ENCODE measurements at regions not wholly inside any gene's neighbourhood (a gene's known extent, or its start where the extent isn't known, plus 50 kb on each side); places are given as distances from the start of the nearest gene placed in this dataset.

- ChIA-PET POLR2A (no interaction called here), CTCF (no interaction called here)
- no peaks in the 10 kb centered on the region for H3K27me3 ChIP-seq (ENCODE audit: control insufficient read depth, insufficient read depth, low read length)
- no peak overlapping the region for H3K4me3 ChIP-seq (ENCODE audit: low read depth, low read length)
- DNase-seq (ENCODE audit: low read depth): no peak
- H3K36me3 ChIP-seq (ENCODE audit: control insufficient read depth, insufficient read depth, low read length): no peaks in the 10 kb centered on the region
- no peak for TF ChIP-seq CTCF (IDR thresholded peaks at IDR 0.05; ENCODE audit: insufficient read depth, low read depth, low read length)
Observed at GRCh38 chr6:66396549-66396948, 689.5 kb upstream of the EYS start.

- ChIA-PET CTCF (no interaction called here), POLR2A (no interaction called here)
- no peak for TF ChIP-seq CTCF (IDR thresholded peaks at IDR 0.05; ENCODE audit: insufficient read depth, low read depth, low read length)
- DNase-seq (ENCODE audit: low read depth): no peak
- Histone ChIP-seq H3K36me3 (ENCODE audit: control insufficient read depth, insufficient read depth, low read length) (no peaks in the 10 kb centered on the region), H3K4me3 (ENCODE audit: low read depth, low read length) (no peak overlapping the region), H3K27me3 (ENCODE audit: control insufficient read depth, insufficient read depth, low read length) (no peaks in the 10 kb centered on the region)
Observed at GRCh38 chr6:66396145-66396544, 689.1 kb upstream of the EYS start.

GRCh38 chr6:66390393-66390792, 683.4 kb upstream of the EYS start:
- Histone ChIP-seq H3K36me3 (ENCODE audit: control insufficient read depth, insufficient read depth, low read length) (no peaks in the 10 kb centered on the region), H3K27me3 (ENCODE audit: control insufficient read depth, insufficient read depth, low read length) (no peaks in the 10 kb centered on the region), H3K4me3 (ENCODE audit: low read depth, low read length) (no peak overlapping the region)
- no peak for DNase-seq (ENCODE audit: low read depth)
- TF ChIP-seq CTCF (IDR thresholded peaks at IDR 0.05; ENCODE audit: insufficient read depth, low read depth, low read length): no peak
- CTCF ChIA-PET: no interaction called here
- POLR2A ChIA-PET: no interaction called here

- no peak for TF ChIP-seq CTCF (IDR thresholded peaks at IDR 0.05; ENCODE audit: insufficient read depth, low read depth, low read length)
- CTCF ChIA-PET: no interaction called here
- no peak for DNase-seq (ENCODE audit: low read depth)
- Histone ChIP-seq H3K36me3 (ENCODE audit: control insufficient read depth, insufficient read depth, low read length) (no peaks in the 10 kb centered on the region), H3K27me3 (ENCODE audit: control insufficient read depth, insufficient read depth, low read length) (no peaks in the 10 kb centered on the region), H3K4me3 (ENCODE audit: low read depth, low read length) (no peak overlapping the region)
- POLR2A ChIA-PET: no interaction called here
Observed at GRCh38 chr6:66376001-66376400, 669.0 kb upstream of the EYS start.

- DNase-seq (ENCODE audit: low read depth): no peak
- POLR2A ChIA-PET: no interaction called here
- Histone ChIP-seq H3K4me3 (ENCODE audit: low read depth, low read length) (no peak overlapping the region), H3K36me3 (ENCODE audit: control insufficient read depth, insufficient read depth, low read length) (no peaks in the 10 kb centered on the region), H3K27me3 (ENCODE audit: control insufficient read depth, insufficient read depth, low read length) (no peaks in the 10 kb centered on the region)
- CTCF ChIA-PET: no interaction called here
- TF ChIP-seq CTCF (IDR thresholded peaks at IDR 0.05; ENCODE audit: insufficient read depth, low read depth, low read length): no peak
Observed at GRCh38 chr6:66369407-66369806, 662.4 kb upstream of the EYS start.
